ENCODE measurements at regions not wholly inside any gene's neighbourhood (a gene's known extent, or its start where the extent isn't known, plus 50 kb on each side); places are given as distances from the start of the nearest gene placed in this dataset.

DNA sequence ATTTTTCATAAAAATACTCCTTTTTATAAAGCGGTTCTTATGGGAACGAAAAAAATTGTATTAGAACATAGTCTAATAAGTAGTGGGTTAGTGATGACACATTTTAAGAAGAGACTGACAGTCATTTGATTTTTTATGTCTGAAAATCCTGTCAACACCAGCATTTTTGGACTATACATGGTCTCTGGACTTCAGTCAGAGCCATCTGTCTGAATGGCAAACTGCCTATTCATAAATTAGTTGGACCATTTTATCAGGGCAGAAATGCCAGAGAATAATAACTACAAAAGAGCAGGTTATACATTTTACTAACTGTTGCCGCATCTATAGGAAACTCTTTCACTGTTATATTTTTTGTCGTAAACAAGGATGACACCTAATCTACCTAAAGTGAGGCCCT lies 437.6 kb downstream of the ZNF804A start:
- TF ChIP-seq, protein P1, sequence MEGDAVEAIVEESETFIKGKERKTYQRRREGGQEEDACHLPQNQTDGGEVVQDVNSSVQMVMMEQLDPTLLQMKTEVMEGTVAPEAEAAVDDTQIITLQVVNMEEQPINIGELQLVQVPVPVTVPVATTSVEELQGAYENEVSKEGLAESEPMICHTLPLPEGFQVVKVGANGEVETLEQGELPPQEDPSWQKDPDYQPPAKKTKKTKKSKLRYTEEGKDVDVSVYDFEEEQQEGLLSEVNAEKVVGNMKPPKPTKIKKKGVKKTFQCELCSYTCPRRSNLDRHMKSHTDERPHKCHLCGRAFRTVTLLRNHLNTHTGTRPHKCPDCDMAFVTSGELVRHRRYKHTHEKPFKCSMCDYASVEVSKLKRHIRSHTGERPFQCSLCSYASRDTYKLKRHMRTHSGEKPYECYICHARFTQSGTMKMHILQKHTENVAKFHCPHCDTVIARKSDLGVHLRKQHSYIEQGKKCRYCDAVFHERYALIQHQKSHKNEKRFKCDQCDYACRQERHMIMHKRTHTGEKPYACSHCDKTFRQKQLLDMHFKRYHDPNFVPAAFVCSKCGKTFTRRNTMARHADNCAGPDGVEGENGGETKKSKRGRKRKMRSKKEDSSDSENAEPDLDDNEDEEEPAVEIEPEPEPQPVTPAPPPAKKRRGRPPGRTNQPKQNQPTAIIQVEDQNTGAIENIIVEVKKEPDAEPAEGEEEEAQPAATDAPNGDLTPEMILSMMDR (conservative IDR thresholded peaks at IDR 0.05; ENCODE audit: low read depth, low read length): no peak
- no peaks in the 10 kb centered on the region for H3K4me1 ChIP-seq (ENCODE audit: low read depth, poor library complexity, severe bottlenecking)
- H3K27me3 ChIP-seq (ENCODE audit: insufficient read depth, low read depth): no peaks in the 10 kb centered on the region
- no peak overlapping the region for H3K9ac ChIP-seq
- no peak overlapping the region for H3K4me2 ChIP-seq
- H3K36me3 ChIP-seq (ENCODE audit: insufficient read depth): no peaks in the 10 kb centered on the region
- no peak overlapping the region for H3K27ac ChIP-seq
- no peak overlapping the region for H2AFZ ChIP-seq (ENCODE audit: low read depth)
- no peaks in the 10 kb centered on the region for H4K20me1 ChIP-seq (ENCODE audit: insufficient read depth)
- no peaks in the 10 kb centered on the region for H3K79me2 ChIP-seq (ENCODE audit: insufficient read depth, low read depth)
- H3K4me3 ChIP-seq (IDR thresholded peaks at IDR 0.05; ENCODE audit: insufficient read depth, low read depth, low read length): no peak overlapping the region

DNA sequence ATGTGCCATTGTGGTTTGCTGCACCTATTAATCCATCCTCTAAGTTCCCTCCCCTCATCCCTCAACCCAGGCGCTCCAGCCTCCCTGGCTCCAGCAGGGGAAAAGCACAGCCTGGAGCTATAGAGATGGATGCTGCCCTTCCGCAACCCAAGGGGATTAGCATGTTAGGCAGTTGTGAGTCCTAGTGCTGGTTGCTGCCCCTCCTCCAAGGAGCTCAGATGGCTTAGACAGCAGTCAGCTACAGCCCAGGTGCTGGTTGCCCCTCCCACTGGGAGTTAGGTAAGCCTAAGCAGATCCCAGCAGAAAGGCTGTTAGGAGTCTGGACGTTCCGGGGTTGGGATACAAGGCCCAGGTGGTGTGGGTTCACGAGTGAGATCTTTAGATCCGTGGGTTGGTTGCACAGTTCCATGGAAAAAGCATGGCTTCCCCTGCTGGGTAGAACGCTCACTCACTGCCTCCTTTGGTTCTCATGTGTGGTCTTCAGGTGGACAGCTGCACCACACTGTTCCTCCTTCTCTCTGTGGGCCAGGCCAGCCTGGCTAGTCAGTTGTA lies 446.1 kb downstream of the ZNF804A start:
- Histone ChIP-seq H3K27ac (no peak overlapping the region), H4K20me1 (ENCODE audit: insufficient read depth) (no peaks in the 10 kb centered on the region), H3K4me2 (no peak overlapping the region)

DNA sequence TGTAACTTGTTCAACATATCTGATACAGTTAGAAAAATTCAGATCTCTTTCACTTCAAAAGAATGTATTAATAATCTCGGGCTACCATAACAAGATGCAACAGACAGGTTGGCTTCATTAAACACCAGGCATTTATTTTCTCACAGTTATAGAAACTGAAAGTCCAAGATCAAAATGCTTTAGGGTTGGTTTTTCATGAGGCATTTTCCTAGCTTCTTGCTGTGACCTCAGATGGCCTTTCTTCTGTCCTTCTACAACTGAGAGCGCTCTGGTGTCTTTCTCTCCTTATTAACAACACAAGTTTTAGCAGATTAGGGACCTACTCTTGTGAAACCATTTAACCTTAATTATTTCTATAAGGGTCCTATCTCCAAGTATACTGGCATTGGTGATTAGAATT lies 452.5 kb downstream of the ZNF804A start:
- H3K4me3 ChIP-seq (IDR thresholded peaks at IDR 0.05; ENCODE audit: insufficient read depth, low read depth, low read length): no peak overlapping the region
- H3K27me3 ChIP-seq (ENCODE audit: insufficient read depth, low read depth): no peaks in the 10 kb centered on the region
- no peaks in the 10 kb centered on the region for H3K36me3 ChIP-seq (ENCODE audit: insufficient read depth)
- no peaks in the 10 kb centered on the region for H3K79me2 ChIP-seq (ENCODE audit: insufficient read depth, low read depth)
- no peak overlapping the region for H3K9ac ChIP-seq
- TF ChIP-seq, protein P1 (conservative IDR thresholded peaks at IDR 0.05; ENCODE audit: low read depth, low read length): no peak
- no peaks in the 10 kb centered on the region for H4K20me1 ChIP-seq (ENCODE audit: insufficient read depth)
- H2AFZ ChIP-seq (ENCODE audit: low read depth): peak overlapping the region; percentile 15; the same call in 1 of the 2 replicates
- peaks cover 22% of the 10 kb centered on the region for H3K4me1 ChIP-seq (ENCODE audit: low read depth, poor library complexity, severe bottlenecking)
- peak overlapping the region; percentile 47 for H3K4me2 ChIP-seq
- H3K27ac ChIP-seq: peak overlapping the region; percentile 6; the same call in 1 of the 2 replicates

More for the DNA sequence above, 446.1 kb downstream of the ZNF804A start:
- Histone ChIP-seq H3K4me3 (IDR thresholded peaks at IDR 0.05; ENCODE audit: insufficient read depth, low read depth, low read length) (no peak overlapping the region), H2AFZ (ENCODE audit: low read depth) (no peak overlapping the region), H3K9ac (no peak overlapping the region), H3K27me3 (ENCODE audit: insufficient read depth, low read depth) (no peaks in the 10 kb centered on the region), H3K36me3 (ENCODE audit: insufficient read depth) (no peaks in the 10 kb centered on the region), H3K79me2 (ENCODE audit: insufficient read depth, low read depth) (no peaks in the 10 kb centered on the region), H3K4me1 (ENCODE audit: low read depth, poor library complexity, severe bottlenecking) (no peaks in the 10 kb centered on the region)
- TF ChIP-seq, protein P1 (conservative IDR thresholded peaks at IDR 0.05; ENCODE audit: low read depth, low read length): no peak

DNA sequence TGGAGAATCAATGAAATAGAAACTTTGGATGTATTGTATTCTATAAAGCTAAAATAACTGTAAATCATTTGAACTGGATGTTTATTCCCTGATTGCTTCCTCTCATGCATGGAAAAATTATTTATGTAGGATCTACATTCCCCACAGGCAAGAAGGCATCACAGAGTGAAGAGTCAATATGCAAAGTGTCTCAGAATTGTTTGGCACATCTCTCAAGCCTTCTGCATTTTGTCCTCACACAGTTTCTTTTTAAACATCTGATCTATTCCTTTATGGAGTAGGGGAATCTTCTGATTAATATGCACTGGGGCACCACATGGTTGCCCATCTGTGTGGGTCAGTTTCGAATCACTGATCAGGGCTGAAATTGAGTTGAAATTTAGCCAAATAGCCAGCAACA lies 465.4 kb downstream of the ZNF804A start:
- Histone ChIP-seq H3K9ac (no peak overlapping the region), H3K4me3 (IDR thresholded peaks at IDR 0.05; ENCODE audit: insufficient read depth, low read depth, low read length) (no peak overlapping the region), H3K27me3 (ENCODE audit: insufficient read depth, low read depth) (no peaks in the 10 kb centered on the region), H3K4me1 (ENCODE audit: low read depth, poor library complexity, severe bottlenecking) (peaks cover 19% of the 10 kb centered on the region), H4K20me1 (ENCODE audit: insufficient read depth) (no peaks in the 10 kb centered on the region), H2AFZ (ENCODE audit: low read depth) (no peak overlapping the region), H3K4me2 (no peak overlapping the region), H3K36me3 (ENCODE audit: insufficient read depth) (no peaks in the 10 kb centered on the region), H3K27ac (no peak overlapping the region), H3K79me2 (ENCODE audit: insufficient read depth, low read depth) (no peaks in the 10 kb centered on the region)
- TF ChIP-seq, protein P1 (conservative IDR thresholded peaks at IDR 0.05; ENCODE audit: low read depth, low read length): no peak

Data from KMS-11 (cell line).